ENCODE measurements at regions not wholly inside any gene's neighbourhood (a gene's known extent, or its start where the extent isn't known, plus 50 kb on each side); places are given as distances from the start of the nearest gene placed in this dataset.

GRCh38 chr6:8556370-8557013 lies 121.1 kb upstream of the SLC35B3 start:
- TF ChIP-seq EP300 (IDR thresholded peaks at IDR 0.05; ENCODE audit: borderline replicate concordance): no peak
- TF ChIP-seq TAF1 (IDR thresholded peaks at IDR 0.05; ENCODE audit: low read depth): no peak
- TF ChIP-seq RAD21 (IDR thresholded peaks at IDR 0.05; ENCODE audit: low read depth): no peak
- TF ChIP-seq MAX (IDR thresholded peaks at IDR 0.05): no peak
- no peak for TF ChIP-seq NFIC (IDR thresholded peaks at IDR 0.05)

Data from Ishikawa (cell line).